Neural cell (in vitro differentiated cells): ENCODE measurements at regions not wholly inside any gene's neighbourhood (a gene's known extent, or its start where the extent isn't known, plus 50 kb on each side); places are given as distances from the start of the nearest gene placed in this dataset.

Experiments
- H2AFZ ChIP-seq: fragments of 200-600, 300-800 bp; sonication (generic), shearing (Covaris generic); 2 replicates; pipeline ENCODE4 v1.6.0; 2014; ENCODE audit warnings: low read depth, mild to moderate bottlenecking, antibody characterized with exemption, low read length, moderate library complexity
- H3F3A ChIP-seq: fragments of 200-600 bp; shearing (Covaris generic); 2 replicates; pipeline ENCODE4 v1.6.1; 2016; ENCODE audit warnings: mild to moderate bottlenecking, moderate library complexity, mixed read lengths, antibody characterized with exemption, low read length; ENCODE audit not compliant: insufficient read depth, poor library complexity, severe bottlenecking
- H3K27ac ChIP-seq: fragments of 200-600, 300-800 bp; sonication (generic), shearing (Covaris generic); 2 replicates; pipeline ENCODE4 v1.5.1; 2014; ENCODE audit warnings: mild to moderate bottlenecking, low read length, moderate library complexity
- H3K27me3 ChIP-seq: fragments of 300-800, 200-600 bp; sonication (generic), shearing (Covaris generic); 2 replicates; pipeline ENCODE4 v1.6.0; 2014; ENCODE audit warnings: mild to moderate bottlenecking, low read depth, low read length, moderate library complexity; ENCODE audit not compliant: insufficient read depth
- H3K36me3 ChIP-seq: fragments of 300-800, 200-600 bp; sonication (generic), shearing (Covaris generic); 2 replicates; pipeline ENCODE4 v1.5.1; 2014; ENCODE audit warnings: mild to moderate bottlenecking, antibody characterized with exemption, low read length, moderate library complexity; ENCODE audit not compliant: insufficient read depth
- H3K4me2 ChIP-seq: fragments of 300-800, 200-600 bp; sonication (generic), shearing (Covaris generic); 2 replicates; pipeline ENCODE4 v1.6.0; 2014; ENCODE audit warnings: mild to moderate bottlenecking, low read length
- H3K4me3 ChIP-seq: fragments of 300-800, 200-600 bp; sonication (generic), shearing (Covaris generic); 2 replicates; pipeline ENCODE4 v1.5.1; 2014; ENCODE audit warnings: mild to moderate bottlenecking, low read length, moderate library complexity
- H3K79me2 ChIP-seq: fragments of 200-600 bp; shearing (Covaris generic); replicated peaks from 2 replicates; pipeline ENCODE4 v1.6.0; 2014; ENCODE audit warnings: mild to moderate bottlenecking, low read length, moderate library complexity; ENCODE audit not compliant: insufficient read depth
- H3K9ac ChIP-seq: fragments of 300-800, 200-600 bp; sonication (generic), shearing (Covaris generic); 2 replicates; pipeline ENCODE4 v1.6.1; 2016; ENCODE audit warnings: mild to moderate bottlenecking, low read length, mixed read lengths
- H3K9me2 ChIP-seq: fragments of 200-600 bp; shearing (Covaris generic); 2 replicates; pipeline ENCODE4 v1.6.1; 2016; ENCODE audit warnings: mild to moderate bottlenecking, low read length, mixed read lengths; ENCODE audit not compliant: insufficient read depth
- H3K9me3 ChIP-seq: fragments of 200-600, 300-800 bp; sonication (generic), shearing (Covaris generic); 2 replicates; pipeline ENCODE4 v1.6.1; 2016; ENCODE audit warnings: mild to moderate bottlenecking, mixed run types, low read length, moderate library complexity, mixed read lengths
- H4K20me1 ChIP-seq: fragments of 200-600 bp; shearing (Covaris generic); 2 replicates; pipeline ENCODE4 v1.6.1; 2016; ENCODE audit warnings: mild to moderate bottlenecking, mixed run types; ENCODE audit not compliant: insufficient read depth
- EP300 ChIP-seq: fragments of 450-650 bp; conservative IDR thresholded peaks from 2 replicates; pipeline ENCODE4 v1.6.1; 2014; ENCODE audit warnings: antibody characterized with exemption, mild to moderate bottlenecking, moderate library complexity; ENCODE audit not compliant: poor library complexity, severe bottlenecking
- EZH2 ChIP-seq: fragments of 200-600, 300-800 bp; shearing (Covaris generic), sonication (generic); IDR thresholded peaks from 2 replicates; pipeline ENCODE4 v1.6.1; 2014; ENCODE audit warnings: antibody characterized with exemption, low read length, borderline replicate concordance, mild to moderate bottlenecking; ENCODE audit not compliant: insufficient read depth, poor library complexity, severe bottlenecking
- MXI1 ChIP-seq: fragments of 450-650 bp; conservative IDR thresholded peaks from 2 replicates; pipeline ENCODE4 v1.6.1; 2014; ENCODE audit warnings: antibody characterized with exemption, mild to moderate bottlenecking; ENCODE audit not compliant: poor library complexity, severe bottlenecking
- POLR2AphosphoS5 ChIP-seq: IDR thresholded peaks from 2 replicates; pipeline ENCODE4 v1.6.1; 2012
- RAD21 ChIP-seq: fragments of 450-650 bp; conservative IDR thresholded peaks from 2 replicates; pipeline ENCODE4 v1.6.1; 2014; ENCODE audit warnings: antibody characterized with exemption, mild to moderate bottlenecking, moderate library complexity
- SMC3 ChIP-seq: fragments of 450-650 bp; conservative IDR thresholded peaks from 2 replicates; pipeline ENCODE4 v1.6.1; 2014; ENCODE audit warnings: antibody characterized with exemption, mild to moderate bottlenecking, moderate library complexity; ENCODE audit not compliant: poor library complexity
- TAF1 ChIP-seq: IDR thresholded peaks from 2 replicates; pipeline ENCODE4 v1.6.1; 2012; ENCODE audit warnings: low read depth
- TF ChIP-seq, protein P1 (sequence below): fragments of 450-650 bp; IDR thresholded peaks from 2 replicates; pipeline ENCODE4 v1.5.1; 2014; ENCODE audit warnings: antibody characterized with exemption, mild to moderate bottlenecking, moderate library complexity; ENCODE audit not compliant: poor library complexity, severe bottlenecking
- TF ChIP-seq, protein P2 (sequence below): IDR thresholded peaks from 2 replicates; pipeline ENCODE4 v1.6.1; 2012; ENCODE audit warnings: borderline replicate concordance

DNA sequence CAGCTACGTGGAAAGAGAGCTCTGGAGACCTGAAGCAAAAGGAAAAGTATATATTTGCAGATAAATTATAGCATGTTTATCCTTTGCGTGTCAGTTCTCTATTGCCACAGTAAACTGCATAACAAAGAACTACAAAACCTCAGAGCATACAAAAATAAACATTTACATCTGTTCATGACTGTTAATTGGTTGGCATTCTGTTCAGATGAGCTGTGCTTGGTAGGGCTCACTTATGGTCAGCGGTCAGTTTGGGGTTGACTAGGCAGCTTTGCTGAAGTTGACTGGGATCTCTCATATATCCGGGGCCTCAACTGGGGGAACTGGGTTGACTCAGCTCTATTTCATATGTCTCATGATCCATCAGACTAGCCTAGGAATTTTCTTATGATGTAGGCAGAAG, 257.7 kb downstream of the TLE1 start (continued):
- TF ChIP-seq, protein P1, sequence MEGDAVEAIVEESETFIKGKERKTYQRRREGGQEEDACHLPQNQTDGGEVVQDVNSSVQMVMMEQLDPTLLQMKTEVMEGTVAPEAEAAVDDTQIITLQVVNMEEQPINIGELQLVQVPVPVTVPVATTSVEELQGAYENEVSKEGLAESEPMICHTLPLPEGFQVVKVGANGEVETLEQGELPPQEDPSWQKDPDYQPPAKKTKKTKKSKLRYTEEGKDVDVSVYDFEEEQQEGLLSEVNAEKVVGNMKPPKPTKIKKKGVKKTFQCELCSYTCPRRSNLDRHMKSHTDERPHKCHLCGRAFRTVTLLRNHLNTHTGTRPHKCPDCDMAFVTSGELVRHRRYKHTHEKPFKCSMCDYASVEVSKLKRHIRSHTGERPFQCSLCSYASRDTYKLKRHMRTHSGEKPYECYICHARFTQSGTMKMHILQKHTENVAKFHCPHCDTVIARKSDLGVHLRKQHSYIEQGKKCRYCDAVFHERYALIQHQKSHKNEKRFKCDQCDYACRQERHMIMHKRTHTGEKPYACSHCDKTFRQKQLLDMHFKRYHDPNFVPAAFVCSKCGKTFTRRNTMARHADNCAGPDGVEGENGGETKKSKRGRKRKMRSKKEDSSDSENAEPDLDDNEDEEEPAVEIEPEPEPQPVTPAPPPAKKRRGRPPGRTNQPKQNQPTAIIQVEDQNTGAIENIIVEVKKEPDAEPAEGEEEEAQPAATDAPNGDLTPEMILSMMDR = no peak

DNA sequence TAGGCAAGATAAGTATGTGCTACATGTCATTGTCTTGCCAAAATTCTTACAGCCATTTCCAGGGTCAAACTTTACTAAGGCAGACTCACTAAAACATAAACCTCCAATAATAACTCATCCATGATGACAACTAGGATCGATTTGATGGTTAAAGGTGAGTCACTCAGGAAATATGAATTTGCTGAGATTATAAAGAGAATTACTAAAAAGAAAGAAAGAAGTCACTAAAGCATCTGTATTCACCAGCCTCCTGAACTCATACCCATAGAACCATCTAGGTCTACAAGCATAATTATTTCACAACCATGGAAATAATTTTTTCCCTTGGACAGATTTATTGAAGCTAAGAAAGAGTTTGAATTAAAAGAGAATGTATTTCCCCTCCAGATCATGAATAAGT, 258.6 kb downstream of the TLE1 start:
- Histone ChIP-seq H3K27ac (no peak overlapping the region), H3K4me3 (no peak overlapping the region), H3K9me2 (no peaks in the 10 kb centered on the region), H3K4me2 (no peak overlapping the region), H3K27me3 (no peaks in the 10 kb centered on the region), H3K9me3 (no peaks in the 10 kb centered on the region), H3K36me3 (no peaks in the 10 kb centered on the region), H4K20me1 (no peaks in the 10 kb centered on the region), H3K79me2 (no peaks in the 10 kb centered on the region), H3K9ac (no peak overlapping the region), H2AFZ (no peak overlapping the region), H3F3A (no peaks in the 10 kb centered on the region)
- no peak for TF ChIP-seq EP300
- no peak for TF ChIP-seq TAF1
- TF ChIP-seq RAD21 = no peak
- TF ChIP-seq EZH2 = no peak
- no peak for TF ChIP-seq MXI1
- no peak for TF ChIP-seq SMC3
- TF ChIP-seq POLR2AphosphoS5 = no peak
- TF ChIP-seq, protein P2, sequence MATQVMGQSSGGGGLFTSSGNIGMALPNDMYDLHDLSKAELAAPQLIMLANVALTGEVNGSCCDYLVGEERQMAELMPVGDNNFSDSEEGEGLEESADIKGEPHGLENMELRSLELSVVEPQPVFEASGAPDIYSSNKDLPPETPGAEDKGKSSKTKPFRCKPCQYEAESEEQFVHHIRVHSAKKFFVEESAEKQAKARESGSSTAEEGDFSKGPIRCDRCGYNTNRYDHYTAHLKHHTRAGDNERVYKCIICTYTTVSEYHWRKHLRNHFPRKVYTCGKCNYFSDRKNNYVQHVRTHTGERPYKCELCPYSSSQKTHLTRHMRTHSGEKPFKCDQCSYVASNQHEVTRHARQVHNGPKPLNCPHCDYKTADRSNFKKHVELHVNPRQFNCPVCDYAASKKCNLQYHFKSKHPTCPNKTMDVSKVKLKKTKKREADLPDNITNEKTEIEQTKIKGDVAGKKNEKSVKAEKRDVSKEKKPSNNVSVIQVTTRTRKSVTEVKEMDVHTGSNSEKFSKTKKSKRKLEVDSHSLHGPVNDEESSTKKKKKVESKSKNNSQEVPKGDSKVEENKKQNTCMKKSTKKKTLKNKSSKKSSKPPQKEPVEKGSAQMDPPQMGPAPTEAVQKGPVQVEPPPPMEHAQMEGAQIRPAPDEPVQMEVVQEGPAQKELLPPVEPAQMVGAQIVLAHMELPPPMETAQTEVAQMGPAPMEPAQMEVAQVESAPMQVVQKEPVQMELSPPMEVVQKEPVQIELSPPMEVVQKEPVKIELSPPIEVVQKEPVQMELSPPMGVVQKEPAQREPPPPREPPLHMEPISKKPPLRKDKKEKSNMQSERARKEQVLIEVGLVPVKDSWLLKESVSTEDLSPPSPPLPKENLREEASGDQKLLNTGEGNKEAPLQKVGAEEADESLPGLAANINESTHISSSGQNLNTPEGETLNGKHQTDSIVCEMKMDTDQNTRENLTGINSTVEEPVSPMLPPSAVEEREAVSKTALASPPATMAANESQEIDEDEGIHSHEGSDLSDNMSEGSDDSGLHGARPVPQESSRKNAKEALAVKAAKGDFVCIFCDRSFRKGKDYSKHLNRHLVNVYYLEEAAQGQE = no peak
- TF ChIP-seq, protein P1 = no peak

DNA sequence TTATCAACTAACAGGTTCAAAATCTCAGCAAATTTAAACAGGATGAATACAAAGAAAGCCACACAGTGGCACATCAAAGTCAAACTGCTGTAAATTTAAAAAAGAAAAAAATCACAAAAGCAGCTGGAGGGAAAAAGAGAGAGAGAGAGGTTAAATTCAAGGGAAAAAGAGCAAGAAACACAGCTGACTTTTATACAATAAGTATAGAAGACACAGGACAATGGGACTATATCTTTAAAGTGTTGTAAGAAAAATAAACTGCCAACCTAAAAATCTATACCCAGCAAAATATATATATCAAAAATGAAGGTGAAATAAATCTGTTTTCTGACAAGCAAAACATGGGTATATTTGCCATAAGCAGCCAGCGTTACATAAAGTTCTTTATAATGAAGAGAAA, 261.5 kb downstream of the TLE1 start:
- H3K36me3 ChIP-seq = no peaks in the 10 kb centered on the region
- no peak overlapping the region for H2AFZ ChIP-seq
- H3K9me3 ChIP-seq = no peaks in the 10 kb centered on the region
- TF ChIP-seq TAF1 (no peak), POLR2AphosphoS5 (no peak), MXI1 (no peak), EP300 (no peak), RAD21 (no peak), SMC3 (no peak), EZH2 (no peak)
- TF ChIP-seq, protein P1 = no peak
- TF ChIP-seq, protein P2 = no peak
- H3K27me3 ChIP-seq = no peaks in the 10 kb centered on the region
- no peak overlapping the region for H3K4me2 ChIP-seq
- no peak overlapping the region for H3K27ac ChIP-seq
- no peak overlapping the region for H3K4me3 ChIP-seq
- H3F3A ChIP-seq = no peaks in the 10 kb centered on the region
- H4K20me1 ChIP-seq = no peaks in the 10 kb centered on the region
- H3K79me2 ChIP-seq = no peaks in the 10 kb centered on the region
- H3K9me2 ChIP-seq = no peaks in the 10 kb centered on the region
- H3K9ac ChIP-seq = no peak overlapping the region
